Transverse colon (tissue), 4 donors: ENCODE measurements at regions not wholly inside any gene's neighbourhood (a gene's known extent, or its start where the extent isn't known, plus 50 kb on each side); places are given as distances from the start of the nearest gene placed in this dataset.

Experiments
- CTCF ChIP-seq, 5 experiments: fragments of 200-600 bp in 3 of 5; fragments of 450-650 bp in 2 of 5; sonication (generic) in 3 of 5; IDR thresholded peaks; 1 replicate in 2 of 5; 2 replicates in 3 of 5; pipeline ENCODE4 v1.5.1; 2016 to 2017; ENCODE audit warnings: antibody characterized with exemption in 5 of 5, inconsistent platforms in 3 of 5, mild to moderate bottlenecking in 2 of 5, moderate library complexity in 1 of 5
- EP300 ChIP-seq: sonication (generic); formaldehyde crosslinking; IDR thresholded peaks from one replicate; pipeline ENCODE4 v1.6.1; 2017; ENCODE audit warnings: antibody characterized with exemption, low read depth
- POLR2A ChIP-seq: fragments of 450-650 bp; IDR thresholded peaks from one replicate; pipeline ENCODE4 v1.6.1; 2016; ENCODE audit warnings: antibody characterized with exemption, mild to moderate bottlenecking, moderate library complexity
- POLR2AphosphoS5 ChIP-seq, 3 donors: sonication (generic); formaldehyde crosslinking; IDR thresholded peaks; one replicate each; pipeline ENCODE4 v1.6.1; 2016; ENCODE audit warnings: antibody characterized with exemption in 3 of 3

DNA sequence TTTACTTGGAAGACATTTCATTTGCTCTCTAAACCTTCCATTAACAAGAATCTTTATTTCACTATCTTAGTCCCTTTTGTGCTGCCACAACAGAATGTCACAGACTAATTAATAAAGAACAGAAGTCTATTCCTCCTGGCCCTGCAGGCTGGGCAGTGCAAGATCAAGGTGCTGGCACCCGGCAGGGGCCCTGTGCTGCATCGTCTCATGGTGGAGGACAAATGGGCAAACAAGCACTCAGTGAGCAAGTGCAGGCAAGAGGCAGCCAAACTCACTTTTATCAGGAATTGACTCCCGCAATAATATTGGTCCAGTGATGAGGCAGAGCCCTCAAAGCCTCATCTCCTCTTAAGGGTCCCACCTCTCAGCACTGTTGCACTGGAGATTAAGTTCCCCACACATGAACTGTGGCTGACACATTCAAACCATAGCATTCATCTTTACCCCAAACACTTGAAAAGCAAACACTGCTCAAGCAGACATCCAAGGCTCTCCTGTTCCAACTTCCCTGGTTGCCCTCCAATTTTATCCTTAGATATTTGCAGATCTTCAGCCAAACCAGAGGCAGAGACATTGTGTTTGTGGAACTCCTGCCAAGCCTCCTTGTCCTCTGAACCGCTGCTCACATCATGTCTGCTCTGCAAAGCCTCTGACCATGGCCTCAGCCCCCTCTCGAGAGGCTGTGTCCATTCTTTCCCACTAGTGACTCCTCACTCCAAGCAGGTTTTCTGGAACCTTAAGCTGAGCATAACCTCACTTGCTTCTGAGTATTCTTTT is 404.4 kb upstream of the SOX11 start:
- TF ChIP-seq CTCF (IDR thresholded peaks at IDR 0.05) = no peak
- TF ChIP-seq POLR2A = no peak
- peak in 2 of 3 donors; percentile 16 to 32 for TF ChIP-seq POLR2AphosphoS5 (IDR thresholded peaks at IDR 0.05)
- no peak for TF ChIP-seq EP300
